ENCODE measurements at regions not wholly inside any gene's neighbourhood (a gene's known extent, or its start where the extent isn't known, plus 50 kb on each side); places are given as distances from the start of the nearest gene placed in this dataset.
"Not testable (repeated sequence)": the region's sequence is repeated elsewhere in the genome, so short reads cannot be mapped to it uniquely, and the experiment has no call there.

DNA sequence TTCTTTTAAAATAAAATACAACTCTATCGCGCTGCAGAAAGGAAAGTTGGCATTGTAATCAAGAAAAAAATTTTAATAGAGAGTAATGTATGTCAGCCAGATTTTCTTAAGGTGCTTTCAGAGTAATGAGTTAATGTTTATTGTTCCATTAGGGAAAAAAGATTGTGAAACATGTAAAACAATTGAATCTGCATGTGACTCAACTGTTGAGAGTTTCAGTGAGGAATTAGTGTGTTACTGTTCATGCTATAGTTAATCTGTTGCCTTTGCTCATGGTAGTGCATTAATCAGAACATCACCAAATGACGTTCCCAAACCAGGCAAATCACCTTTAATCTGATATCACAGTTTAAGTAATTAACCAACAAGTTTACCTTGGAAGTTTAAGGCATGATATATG, 600.5 kb downstream of the NR2F1-AS1 start:
- DNase-seq, result no peak

- DNase-seq, result no peak
Observed at GRCh38 chr5:92979716-92980115, 601.3 kb downstream of the NR2F1-AS1 start.

DNA sequence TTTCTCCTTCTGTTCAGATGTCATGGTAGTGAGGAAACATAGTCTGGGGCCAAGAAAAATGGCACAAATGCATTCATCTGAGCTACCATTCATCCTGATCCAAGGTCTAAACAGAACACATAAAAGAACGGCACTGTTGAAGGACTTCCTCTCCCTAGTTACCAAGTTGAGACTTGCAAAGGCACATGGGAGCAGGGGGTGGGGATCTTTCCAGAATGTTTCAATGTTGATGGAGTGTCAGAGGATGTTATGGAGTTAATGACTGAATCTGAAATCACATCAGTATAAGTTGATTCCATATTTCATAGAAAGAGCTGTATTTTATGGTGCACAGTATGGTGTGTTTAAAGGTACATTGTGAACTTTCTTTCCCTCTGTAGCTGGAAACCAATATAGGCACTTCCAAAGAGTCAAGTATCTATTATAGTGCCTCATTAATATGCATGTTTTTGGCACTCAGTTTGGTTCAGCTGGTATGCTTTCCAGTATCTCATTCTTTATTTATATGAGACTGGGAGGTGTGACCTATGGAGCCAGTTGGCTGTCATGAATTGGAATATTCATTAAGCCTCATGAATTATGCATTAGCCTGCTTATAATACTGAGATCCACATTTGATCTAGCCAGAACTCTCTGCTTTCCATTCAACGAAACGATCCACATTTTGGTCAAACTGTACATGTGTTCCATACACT, 603.0 kb downstream of the NR2F1-AS1 start:
- no peak for DNase-seq

DNA sequence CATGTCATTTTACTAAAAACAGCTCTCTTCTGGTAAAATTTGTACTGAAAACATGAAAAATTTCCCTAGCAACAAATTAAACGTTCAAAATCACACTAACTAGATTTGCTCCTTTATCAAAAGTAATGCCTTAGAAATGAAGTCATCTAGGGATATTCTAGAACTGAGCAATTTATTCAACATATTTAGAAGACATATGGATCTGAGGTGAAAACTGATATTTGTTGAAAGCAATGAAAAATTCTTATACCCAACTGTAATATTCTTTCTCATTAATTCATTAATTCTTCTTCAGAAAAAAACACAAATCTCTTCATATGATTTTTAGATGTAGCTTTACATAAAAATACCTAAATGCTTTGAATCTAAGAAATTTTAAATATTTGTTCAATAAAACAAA, 604.9 kb downstream of the NR2F1-AS1 start:
- DNase-seq, result no peak

GRCh38 chr5:92969781-92970237, 611.2 kb downstream of the NR2F1-AS1 start:
- DNase-seq, result no peak

DNA sequence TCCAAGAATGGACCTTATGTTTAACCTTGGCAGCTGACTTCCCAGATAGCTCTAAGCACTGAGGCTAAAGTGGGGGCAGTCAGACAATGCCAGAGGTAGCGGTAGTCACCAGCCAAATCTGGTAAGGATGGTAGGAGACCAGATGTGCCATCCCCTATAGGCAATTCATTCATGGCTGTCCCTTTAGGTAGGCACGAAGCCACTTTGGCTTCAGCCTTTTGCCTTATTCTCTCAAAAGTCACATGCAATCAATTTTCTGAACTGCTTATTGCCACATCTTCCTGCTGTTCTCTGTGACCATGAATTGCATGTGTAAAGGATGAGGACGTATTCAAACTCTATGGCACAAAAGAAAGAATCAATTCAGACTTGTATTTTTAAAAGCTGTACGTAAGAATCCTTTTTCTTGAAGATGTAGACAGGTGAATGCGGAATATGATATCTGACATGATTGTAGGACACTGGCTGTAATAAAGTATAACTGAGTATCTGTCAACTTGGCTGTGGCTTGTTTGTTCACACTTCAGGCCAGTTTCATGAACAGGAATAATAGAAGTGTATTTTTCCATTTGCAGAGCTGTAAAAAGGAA, 611.7 kb downstream of the NR2F1-AS1 start:
- DNase-seq, result no peak

DNA sequence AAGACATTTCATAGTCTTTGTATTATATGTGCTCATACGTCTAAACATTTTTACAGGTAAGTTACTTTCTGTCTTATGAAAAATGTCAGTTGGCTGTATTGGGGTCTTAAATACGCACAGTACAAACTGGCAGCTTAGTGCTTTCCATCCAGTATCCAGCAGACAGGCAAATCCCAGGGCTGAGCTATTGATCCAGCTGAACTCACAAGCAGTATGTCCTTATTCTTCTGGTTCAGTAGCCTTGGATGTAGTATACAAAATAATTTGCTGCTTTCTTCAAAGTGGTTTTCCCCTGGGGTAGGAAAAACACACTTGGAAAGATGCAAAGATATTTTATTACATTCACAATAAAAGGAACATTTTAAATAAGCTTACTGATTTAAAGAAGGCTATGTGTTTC, 617.2 kb downstream of the NR2F1-AS1 start:
- no peak for DNase-seq

DNA sequence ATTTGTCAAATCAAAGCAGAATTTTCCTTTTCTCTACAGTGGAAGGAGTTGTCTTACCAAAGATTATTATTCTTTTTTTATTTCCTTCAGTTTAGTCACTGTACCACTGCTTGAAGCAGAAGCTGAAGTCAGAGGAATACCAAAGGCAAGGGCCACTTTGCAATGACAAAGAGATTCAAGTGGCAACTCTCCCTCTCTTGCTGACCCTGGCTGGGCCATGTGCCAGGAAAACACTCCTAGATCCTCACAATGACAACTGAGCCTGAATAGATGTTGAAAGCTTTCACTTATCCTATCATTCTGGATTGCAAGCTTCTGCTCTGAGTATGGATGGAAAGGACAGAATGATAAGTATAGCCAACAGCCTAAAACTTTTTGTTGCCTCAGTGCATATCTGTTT, 618.3 kb downstream of the NR2F1-AS1 start:
- no peak for DNase-seq

GRCh38 chr5:92956886-92957285, 624.1 kb downstream of the NR2F1-AS1 start:
- DNase-seq, result no peak

- DNase-seq, result no peak
Observed at GRCh38 chr5:92952243-92952642, 628.8 kb downstream of the NR2F1-AS1 start.

DNA sequence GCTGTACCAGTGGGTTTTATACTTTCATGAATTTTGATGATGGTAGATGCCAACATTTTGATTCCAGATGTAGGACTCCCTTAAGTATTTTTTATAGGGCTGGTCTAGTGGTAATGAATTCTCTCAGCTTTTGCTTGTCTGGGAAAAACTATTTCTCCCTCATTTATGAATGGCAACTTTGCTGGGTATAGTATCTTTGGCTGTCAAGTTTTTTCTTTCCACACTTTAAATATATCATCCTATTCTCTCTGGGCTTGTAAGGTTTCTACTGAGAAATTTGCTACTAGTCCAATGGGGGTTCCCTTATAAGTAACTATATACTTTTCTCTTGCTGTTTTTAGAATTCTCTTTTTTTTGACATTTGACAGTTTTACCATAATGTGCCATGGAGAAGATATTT, 629.3 kb downstream of the NR2F1-AS1 start:
- no peak for DNase-seq

GRCh38 chr5:92946546-92946945, 634.5 kb downstream of the NR2F1-AS1 start:
- DNase-seq, result no peak

DNA sequence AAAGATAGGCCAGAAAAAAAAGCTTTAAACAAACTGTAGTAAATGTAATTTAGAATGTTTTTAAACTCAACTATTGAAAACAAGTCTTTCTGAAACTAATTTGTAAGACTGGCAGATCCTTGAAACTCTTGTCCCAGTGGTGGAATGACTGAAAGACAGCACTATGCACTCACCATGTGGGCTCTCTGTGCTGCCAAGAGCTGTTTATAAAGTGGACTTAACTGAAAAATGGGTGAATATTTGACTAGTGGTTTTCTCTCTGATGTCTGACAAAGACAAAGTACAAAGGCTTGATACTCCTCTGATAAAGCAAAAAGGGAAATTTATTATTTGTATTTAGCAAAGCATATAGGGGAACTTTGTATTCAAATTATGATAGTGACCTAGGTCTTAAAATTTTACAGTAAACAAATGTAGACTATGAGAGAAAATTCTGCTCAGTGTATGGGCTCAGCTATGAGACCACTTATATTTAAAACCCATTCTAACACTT, 635.4 kb downstream of the NR2F1-AS1 start:
- DNase-seq, result peak; percentile 6

DNA sequence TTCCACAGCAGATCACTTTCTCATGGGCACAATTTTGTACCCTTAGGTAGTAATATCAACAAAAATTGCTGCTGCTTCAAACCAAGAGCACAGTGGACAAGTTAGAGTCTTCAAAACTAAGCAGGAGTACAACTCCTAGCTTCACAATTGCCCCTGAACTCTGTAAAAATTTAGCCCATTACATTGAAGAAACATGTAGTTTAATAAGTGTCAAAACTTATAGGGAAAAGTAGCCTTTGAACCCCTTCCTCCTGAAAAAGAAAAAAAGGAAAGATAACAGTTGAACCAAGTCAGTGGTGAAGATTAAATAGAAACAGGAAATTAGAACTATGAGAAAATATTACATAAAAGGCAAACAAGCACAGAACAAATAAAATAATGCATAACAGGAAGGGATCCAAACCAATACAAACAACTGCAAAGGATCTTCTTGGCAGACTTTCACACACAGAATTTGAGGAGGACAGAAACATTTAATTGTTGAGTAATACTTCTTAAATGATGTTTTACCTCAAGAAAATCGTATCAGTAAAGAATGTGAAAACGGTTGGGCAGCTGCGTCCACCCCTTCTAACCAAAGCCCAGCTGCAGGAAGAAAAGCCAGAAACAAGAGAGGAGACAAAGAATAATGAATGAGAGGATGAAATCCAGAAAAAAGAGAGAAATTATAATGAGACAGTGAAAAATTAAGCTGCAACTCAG, 636.0 kb downstream of the NR2F1-AS1 start:
- DNase-seq, result peak; percentile 44

DNA sequence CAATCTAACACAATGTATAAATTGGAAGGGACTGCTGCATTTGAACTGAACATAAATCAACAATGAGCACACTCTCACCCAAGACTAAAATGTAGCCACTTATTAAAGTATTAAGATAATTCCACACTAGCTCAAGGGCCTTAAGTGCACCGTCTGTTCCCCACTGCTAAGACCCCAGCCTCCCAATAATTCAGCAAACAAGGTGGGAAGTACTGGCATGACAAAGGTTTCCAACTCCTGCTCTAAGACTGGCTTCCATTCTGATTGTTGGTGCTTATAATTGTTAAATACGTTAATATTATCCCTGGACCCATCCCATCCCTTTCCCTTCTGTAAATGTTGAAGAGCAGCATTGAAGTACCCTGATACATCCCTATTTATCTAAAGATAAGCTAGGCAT, 636.7 kb downstream of the NR2F1-AS1 start:
- DNase-seq, result no peak

- DNase-seq, result no peak
Observed at GRCh38 chr5:92942762-92943161, 638.3 kb downstream of the NR2F1-AS1 start.

DNA sequence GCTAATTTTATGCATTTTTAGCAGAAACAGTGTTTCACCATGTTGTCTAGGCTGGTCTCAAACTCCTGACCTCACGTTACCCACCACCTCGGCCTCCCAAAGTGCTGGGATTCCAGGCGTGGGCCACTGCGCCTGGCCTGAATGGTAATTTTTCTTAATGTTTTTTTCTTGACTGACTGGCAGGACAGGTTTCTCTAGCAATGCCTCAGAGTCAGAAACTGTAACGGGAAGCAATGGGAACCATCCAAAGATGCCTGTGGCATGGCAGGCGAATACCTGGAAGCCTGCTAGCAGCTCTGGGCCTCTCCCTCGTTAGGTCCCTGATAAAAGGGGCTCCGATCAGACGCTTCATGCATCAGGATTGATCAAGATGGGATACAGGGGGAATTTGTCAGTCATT, 639.2 kb downstream of the NR2F1-AS1 start:
- DNase-seq, result no peak

GRCh38 chr5:92939428-92939827, 641.6 kb downstream of the NR2F1-AS1 start:
- no peak for DNase-seq

- DNase-seq, result not testable (repeated sequence)
Observed at GRCh38 chr5:92937396-92937795, 643.6 kb downstream of the NR2F1-AS1 start.

GRCh38 chr5:92930057-92930456, 651.0 kb downstream of the NR2F1-AS1 start:
- DNase-seq, result no peak

DNA sequence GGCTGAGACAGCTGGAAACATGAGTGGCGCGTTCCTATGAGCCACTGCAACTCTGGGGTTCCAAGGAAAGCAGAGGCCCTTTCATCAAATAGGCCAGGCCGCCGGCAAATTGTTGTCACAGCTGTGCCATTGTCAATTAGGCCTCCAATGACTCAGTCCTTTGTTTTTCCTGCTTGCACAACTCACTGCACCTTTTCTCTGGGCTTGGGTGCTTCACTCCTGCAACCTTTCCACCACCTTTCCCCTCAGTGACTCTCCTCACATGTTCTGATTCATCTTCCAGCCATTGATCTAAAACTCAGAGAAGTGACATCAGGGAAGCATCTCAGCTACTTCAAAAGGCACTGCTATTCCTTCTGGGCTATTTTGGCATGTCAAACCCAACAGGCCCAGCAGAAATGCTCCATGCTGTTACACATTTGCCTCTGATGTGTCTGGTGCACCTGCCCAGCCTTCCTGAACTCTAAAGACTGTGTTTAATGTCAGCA, 653.7 kb downstream of the NR2F1-AS1 start:
- DNase-seq, result no peak

- no peak for DNase-seq
Observed at GRCh38 chr5:92923885-92924284, 657.1 kb downstream of the NR2F1-AS1 start.

- no peak for DNase-seq
Observed at GRCh38 chr5:92922231-92922967, 658.6 kb downstream of the NR2F1-AS1 start.
